HG03095 (cell line): ENCODE measurements at regions not wholly inside any gene's neighbourhood (a gene's known extent, or its start where the extent isn't known, plus 50 kb on each side); places are given as distances from the start of the nearest gene placed in this dataset.
"Not testable (repeated sequence)": the region's sequence is repeated elsewhere in the genome, so short reads cannot be mapped to it uniquely, and the experiment has no call there.

ENCODE experiments used
- ATAC-seq: cut with Tn5 transposase; IDR thresholded peaks from one replicate; pipeline ENCODE4 v1.9.1; 2021; ENCODE audit warnings: moderate library complexity; ENCODE audit not compliant: unreplicated experiment

DNA sequence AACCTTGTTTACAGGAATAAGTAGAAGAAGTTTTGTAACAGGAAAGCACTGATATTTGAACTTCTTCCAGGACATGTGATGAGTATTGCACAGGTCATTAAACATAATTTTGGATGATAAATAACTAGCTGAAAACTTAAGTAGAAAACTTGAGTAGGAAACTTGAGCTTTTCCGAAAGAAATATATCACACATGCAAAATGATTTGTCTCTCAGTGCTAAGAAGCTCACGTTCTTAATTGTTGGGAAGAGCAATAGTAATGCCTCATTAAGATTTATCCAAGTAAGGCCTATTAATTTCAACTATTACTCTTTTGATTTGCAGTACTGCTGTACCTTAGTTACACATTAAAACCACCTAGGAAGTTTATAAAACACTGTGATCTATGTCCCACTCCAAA, 1921.9 kb upstream of the LRRTM1 start:
- no peak for ATAC-seq

DNA sequence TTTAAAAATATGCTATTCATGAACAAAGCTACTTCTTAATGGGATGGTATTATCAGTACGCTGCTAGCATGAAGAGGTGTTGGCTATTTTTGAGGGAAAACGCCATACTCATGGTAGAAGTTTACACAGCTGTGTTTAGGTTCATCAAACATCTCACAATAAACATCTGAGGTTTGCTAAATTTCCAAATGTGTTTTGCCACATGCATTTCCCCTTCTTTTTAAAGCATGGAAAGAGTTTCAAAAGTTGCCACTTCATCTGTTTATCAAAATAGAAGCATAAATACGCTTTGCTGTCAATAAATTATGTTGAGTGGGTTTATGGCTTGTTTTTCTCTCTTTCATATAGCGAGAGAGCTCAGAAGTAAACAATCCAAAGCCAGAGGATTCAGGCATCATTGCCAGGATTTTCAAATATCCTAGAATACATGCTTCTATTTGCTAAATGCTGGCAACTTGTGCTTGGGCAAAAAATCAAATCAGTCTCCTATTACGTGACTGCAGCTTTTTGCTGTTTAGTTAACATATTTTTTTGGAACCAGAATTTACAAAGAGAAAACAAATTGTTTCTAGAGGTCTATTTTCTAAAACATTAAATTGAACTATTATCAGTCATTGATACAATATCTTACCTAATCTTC, 1919.9 kb upstream of the LRRTM1 start:
- ATAC-seq = no peak

DNA sequence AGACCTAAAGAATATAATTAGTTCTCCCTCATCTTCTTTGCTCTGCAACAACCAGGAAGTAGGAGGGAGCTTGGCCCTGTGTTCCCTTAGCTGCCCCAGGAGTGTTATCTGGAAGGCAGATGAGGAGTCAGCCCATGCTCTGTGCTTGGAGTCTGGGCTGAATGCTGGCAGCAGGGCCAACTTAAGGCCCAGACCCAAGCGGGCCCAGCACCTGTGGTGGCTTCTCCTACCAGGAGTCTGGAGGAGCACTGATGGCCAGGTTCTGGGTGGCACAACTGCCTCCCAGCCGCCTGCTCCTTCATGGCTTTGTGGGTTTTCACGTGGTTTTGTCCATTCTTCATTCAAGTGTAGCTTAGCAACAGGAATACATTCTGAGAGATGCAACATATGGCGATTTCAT, 1910.7 kb upstream of the LRRTM1 start:
- no peak for ATAC-seq

DNA sequence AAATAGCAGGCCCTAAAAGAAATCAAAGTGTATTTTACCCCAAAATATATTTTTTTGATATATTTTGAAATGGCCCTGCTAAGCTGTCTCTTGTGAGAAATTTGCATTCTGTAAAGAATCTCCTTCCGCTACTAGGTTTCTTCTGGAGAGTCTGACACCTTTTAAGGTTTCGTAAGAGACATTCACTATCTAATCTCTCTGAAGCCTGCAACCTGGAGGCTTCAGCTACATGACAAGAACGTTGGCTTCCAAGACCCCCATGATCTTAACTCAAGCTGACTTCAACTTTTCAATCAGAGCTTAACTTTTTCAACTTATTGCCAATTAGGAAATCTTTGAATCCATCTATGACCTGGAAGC, 1894.9 kb upstream of the LRRTM1 start:
- no peak for ATAC-seq

DNA sequence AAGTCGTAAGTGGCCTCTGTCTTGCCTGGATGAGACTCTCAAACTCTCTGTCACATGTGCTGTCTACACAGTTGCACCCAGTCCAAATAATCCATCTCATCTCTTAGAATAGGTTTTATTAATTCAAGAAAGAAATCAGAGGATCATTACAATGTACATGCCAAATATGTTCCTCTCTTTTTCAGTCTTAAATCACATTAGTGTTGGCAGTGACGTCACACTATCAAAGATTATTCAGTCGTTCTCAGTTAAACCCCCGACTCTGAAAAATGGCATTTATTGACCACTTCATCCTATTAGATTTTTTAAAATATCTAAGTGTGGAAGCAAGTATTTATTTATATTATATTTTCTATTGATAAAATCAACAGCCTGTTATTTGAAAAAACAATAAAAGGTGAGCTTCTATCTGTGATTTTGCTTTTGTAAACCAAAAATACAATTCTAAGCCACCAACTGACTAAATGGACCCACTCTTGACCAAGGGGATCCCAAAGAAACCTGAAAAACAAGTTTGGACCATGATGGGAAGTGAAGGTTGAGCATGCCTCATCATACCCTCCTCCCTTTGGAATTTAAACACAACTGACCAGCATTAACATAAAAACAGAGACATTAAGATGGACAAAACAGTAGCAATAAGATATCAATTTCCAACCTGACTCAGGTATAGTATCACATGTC, 1894.4 kb upstream of the LRRTM1 start:
- no peak for ATAC-seq

DNA sequence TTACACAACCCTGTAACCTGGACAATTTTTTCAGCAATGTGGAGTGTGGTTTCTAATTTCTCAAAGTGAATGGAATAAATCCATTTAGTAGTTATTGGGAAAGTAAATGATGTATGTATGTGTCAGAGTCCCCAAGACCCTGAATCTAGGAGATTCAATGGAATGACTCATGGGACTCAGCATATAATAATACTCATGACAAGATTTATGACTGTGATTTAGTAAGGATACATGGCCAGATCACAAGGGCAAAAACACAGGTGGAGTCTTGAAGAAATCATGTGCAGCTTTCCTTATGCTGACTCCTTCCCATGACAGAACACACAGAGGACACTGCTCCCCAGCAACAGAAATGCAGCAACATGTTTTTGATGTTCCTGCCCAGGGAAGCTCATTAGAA, 1877.7 kb upstream of the LRRTM1 start:
- ATAC-seq = no peak

DNA sequence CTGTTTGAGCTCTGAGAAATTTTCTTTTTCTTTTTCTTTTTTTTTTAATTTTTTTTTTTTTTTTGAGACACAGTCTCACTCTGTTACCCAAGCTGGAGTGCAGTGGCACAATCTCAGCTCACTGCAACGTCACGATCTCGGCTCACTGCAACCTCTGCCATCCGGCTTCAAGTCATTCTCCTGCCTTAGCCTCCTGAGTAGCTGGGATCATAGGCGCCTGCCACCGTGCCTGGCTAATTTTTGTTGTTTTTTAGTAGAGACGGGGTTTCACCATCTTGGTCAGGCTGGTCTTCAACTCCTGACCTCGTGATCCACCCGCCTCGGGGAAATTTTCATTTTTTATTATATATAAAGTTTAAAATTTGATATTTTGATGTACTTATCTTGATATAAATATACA, 1870.7 kb upstream of the LRRTM1 start:
- not testable (repeated sequence) for ATAC-seq

DNA sequence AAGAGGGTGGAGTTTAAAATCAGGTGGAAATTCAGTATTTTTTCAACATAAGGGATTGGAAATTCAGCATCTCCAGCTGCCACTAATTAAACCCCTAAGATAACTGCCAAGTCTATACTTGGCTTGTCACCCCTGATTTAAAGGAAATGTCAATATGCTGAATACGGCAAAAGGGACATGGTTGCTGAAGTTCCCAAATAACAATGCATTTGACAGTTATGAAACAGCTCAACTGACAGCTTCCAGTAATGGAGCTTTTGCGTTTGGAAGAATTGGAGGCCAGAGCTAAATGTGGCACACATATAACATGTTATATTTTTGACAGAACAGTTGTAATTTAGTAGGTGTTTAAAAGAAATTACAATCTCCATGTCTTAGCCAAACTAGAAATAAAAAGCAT, 1867.9 kb upstream of the LRRTM1 start:
- ATAC-seq = no peak

DNA sequence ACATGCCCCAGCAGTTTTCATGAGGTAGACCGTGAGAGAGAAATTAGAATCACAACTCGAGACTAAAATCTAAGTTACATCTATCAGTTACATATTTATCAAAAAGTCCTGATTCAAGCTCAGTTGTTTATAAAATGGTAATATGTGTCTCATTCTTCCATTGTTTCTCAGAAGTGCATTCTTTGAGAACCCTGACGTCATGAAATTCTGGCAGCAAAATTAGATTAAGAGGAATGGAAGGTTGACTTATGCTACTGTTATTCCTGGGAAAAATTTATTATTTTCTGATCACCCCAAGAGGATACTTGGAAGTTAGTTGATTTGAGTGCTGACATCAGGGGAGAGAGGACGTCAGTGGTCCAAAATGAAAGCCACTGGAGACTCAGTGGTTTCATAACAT, 1864.8 kb upstream of the LRRTM1 start:
- ATAC-seq = no peak

DNA sequence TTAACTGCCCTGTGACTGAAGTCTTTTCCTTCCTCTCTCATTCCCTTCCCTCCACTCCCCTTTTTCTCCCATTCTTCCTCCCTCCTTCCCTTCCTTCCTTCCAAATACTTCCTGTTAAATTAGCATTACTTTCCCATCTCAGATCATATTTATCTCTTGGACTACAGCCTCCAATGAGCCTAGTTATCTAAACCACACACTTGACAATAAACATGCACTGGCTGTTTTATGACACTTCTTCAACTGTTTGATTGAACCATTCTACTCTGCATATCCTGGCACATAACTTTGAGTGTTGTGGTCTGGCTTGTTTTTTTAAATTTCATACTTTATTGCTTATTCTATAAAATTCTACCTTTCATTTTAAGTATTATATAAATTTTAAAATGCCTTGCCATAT, 1860.8 kb upstream of the LRRTM1 start:
- ATAC-seq = no peak

DNA sequence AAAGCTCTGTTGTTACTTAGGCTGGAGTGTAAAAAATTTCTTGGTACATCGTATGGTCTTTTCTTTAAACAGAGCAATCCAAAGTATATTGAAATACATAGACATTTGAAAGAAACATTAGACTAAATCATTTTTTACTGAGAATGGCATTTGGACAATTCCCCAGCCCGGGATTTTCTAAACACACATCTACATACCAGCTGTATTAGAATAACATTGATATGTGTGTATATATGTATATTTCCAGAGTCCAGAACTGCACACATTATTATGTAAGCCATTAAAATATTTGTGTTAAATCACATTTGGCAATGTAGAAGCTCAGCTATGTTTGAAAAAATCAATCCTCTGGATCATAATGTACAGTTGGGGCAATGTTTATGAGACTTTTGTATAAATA, 1853.6 kb upstream of the LRRTM1 start:
- no peak for ATAC-seq

DNA sequence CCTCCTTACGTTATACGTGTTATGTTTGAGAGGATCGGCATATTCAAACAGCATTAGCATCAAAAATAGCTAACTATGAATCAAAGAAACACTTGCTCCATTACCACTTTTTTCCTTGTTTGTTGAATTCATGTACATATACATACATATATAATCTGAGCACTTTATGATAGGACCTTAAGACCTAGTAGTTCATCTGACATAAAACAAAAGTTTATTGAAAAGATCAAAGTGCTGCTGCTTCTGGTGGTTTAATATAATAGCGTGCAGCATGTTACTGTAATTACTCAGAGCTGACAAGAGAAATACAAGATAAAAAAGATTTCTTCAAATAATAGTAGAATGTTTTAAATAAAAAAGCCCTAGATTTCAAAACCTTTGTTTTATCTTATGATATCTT, 1850.9 kb upstream of the LRRTM1 start:
- ATAC-seq = no peak

DNA sequence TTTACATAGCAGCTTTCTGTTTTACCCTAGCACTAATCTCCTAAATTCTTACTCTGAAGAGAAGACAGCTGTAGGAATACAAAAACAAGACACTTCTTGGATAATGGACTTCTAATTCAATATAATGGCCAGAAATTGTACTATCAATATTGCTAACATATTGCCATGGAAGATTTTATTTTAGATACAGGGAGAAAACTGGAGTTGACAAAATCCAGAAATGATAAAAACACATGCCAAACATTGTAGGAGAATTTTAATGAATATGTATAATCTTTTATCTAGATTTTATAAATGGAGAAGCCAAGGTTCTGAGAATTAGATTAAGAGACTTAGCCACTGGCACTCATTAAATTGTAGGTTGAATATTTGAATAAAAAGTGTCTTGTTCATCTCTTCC, 1838.8 kb upstream of the LRRTM1 start:
- no peak for ATAC-seq

DNA sequence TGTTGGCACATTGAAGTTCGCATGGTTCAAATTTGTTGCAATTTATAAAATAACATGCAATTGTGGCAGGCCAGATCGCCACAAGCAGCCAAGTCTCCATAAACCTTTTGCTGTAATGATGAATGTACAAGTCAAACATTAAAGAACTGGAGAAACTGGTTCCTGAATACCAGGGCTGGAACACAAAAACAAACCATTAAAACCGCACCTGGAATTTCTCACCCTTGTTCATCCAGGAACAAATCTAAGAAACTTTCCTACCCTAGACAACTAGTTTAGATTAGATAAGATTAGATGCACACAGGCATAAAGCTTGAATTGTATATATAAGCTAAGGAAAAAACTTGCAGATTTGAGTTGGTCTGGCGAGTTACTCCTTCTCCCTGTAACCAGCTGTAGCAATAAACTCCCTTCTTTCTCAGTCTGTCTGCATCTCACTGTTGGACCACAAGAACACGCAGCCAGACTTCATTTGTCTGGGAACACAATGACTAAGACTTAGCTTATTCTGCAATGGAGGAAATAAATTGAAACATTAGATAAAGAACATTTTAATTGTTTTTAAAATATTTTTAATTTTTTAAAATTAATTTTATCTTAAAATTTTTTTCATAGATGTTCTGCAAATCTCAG, 1835.5 kb upstream of the LRRTM1 start:
- ATAC-seq = no peak

DNA sequence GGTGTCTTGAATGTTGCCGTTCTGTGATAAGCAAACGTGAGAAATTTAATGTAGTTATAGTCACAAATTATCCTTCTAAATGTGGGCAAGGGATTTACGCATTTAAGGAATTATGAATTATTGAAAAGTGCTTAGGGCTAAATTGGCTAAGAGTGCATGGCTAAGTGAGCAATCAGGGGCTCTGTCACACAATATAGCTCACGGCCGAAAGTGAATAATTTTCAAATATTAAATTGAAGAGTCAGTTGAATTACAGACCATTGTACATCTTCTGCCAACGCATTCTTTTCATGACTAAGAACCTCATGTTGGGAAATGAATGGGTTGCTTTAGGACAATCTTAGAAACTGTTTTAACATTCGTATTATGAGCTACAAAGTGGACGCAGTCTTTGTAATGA, 1832.9 kb upstream of the LRRTM1 start:
- no peak for ATAC-seq

DNA sequence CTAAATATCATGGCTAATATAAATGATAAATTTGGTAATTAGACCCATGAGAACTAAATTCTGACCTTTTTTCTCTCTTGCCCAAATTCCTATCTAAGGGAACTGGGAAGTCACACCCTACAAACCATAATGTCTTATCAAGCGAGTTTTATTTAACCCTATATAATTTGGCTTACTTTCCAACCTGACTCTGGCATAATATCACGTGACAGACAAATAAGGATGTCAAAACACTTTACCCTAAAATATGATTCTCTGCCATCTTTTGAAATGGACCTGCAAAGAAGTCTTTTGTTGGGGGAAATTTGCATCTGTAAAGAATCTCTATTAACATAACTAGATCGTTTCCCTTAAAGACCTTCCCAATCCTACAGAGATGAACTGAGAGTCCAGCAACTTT, 1823.5 kb upstream of the LRRTM1 start:
- ATAC-seq = no peak

DNA sequence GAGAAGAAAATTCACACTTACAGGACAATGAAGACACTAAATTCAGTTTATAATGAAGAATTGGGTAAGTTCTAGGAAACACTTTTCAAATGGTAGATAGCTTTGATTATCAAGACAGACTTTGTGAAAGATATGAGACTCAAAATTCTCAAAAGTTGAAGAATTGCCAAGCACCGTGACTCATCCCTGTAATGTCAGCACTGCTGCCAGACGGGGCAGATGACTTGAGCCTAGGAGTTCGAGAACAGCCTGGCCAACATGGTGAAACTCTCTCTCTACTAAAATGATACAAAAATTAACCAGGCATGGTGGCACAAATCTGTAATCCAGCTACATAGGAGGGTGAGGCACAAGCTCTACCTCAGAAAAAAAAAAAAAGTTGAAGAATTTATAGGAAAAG, 1820.1 kb upstream of the LRRTM1 start:
- ATAC-seq = no peak

DNA sequence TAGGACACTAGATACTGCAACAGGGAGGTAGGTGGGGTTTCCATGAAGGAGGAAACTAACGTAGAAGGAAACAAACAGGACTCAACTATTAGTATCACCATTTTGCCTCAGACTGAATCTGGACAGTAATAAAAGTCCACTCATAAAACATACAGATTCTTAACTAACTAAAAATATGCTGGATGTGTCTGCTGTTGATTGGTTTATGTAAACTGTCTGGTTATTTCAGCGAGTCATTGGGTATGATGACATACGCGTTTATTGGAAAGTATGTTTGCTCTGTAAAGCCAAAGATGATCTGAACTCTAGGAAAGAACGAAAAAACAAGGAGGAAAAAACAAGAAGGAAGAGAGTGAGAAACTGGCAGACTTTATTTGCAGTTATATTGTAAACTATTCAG, 1816.1 kb upstream of the LRRTM1 start:
- ATAC-seq = no peak

DNA sequence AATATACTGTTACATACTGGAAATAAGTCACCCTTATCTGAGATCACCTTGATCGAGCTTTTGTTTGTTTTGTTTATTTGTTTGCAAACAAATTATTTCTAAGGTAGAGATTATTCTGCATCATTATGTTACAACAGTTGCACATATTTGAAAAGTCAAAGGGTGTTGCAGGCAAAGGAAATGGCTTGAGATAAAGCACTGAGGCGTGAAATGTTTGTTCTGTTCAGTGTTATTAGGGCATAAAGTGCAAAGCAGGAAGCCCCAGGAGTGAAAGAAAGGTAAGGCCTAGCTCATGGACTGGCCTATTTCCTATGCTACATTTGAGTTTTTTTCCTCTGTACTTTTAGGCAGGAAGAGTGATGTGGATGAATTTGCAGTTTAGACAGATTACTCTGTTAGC, 1815.6 kb upstream of the LRRTM1 start:
- no peak for ATAC-seq

DNA sequence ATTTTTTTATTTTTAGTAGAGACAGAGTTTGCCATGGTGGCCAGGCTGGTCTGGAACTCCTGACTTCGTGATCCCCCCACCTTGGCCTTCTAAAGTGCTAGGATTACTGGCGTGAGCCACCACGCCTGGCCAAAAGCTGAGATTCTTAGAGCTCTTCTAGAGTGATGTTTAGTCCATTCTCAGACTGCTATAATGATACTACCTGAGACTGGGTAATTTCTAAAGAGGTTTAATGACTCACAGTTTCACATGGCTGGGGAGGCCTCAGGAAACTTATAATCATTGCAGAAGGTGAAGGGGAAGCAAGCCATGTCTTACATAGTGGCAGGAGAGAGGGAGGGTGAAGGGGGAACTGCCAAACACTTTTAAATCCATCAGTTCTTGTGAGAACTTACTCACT, 1804.9 kb upstream of the LRRTM1 start:
- ATAC-seq = no peak

DNA sequence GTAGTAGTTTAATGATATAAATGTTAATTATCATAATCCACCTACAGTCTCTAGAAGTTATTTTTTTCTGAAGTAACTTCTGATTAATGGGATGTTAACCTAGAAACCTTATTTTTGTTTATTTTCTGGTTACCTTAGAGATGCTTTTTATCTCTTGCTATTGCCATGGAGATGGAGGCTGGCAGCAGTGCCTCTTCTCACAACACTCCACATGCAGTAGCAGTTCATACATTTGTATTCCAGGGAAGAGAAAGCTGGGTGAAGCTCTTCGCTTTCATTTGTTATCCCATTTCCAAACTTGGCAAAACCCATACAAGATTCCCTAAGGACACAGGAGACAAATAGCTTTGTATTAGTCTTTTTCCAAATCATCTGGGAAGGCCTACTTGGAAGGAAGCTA, 1794.1 kb upstream of the LRRTM1 start:
- ATAC-seq = no peak

DNA sequence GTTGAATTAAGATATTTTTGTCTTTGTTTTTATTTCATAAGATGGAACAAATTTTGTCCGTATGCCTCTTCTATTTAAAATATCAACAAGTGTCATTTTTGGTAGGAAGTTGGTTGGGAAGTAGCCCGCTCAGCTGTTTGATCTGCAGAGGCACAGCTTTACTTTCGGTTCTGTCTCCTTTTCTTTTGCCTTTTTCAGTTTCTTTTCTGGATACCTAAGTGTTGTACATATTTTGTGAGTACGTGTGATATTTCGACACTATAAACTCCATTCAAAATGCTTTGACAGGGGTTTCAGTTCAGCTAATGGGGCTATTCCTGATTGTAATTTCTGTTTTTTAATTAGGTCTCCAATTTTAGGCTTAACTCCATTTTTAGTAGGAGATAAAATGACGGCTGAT, 1785.0 kb upstream of the LRRTM1 start:
- no peak for ATAC-seq
